Putamen (tissue), 1 donor: ENCODE measurements at regions not wholly inside any gene's neighbourhood (a gene's known extent, or its start where the extent isn't known, plus 50 kb on each side); places are given as distances from the start of the nearest gene placed in this dataset.

Experiments
- DNase-seq: peaks from one replicate; pipeline ENCODE4 v3.0.0-alpha.2; 2016; ENCODE audit warnings: low spot score

- DNase-seq = no peak
These were observed 59.6 kb upstream of the MAMLD1 start for GRCh38 chrX:150303386-150304097.

DNA sequence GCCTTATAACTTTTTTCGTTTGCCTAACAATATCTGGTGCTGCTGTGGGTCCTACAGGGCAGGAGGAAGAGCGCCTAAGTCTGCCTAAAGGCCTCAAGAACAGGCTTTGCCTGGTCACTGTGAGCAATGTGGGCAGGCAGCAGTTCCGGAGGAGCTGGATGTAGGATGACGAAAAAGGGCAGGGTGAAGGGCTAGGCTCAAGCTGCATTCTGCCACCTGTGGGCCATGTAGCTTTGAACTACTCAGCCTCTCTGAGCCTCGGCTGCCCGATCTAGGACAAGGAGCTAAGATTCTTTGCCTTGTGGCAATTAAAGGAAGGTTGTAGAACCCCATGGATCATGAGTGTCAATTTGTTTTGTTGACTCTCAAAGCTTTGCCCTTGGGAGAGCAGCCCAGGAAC is 57.1 kb upstream of the MAMLD1 start:
- no peak for DNase-seq

GRCh38 chrX:150308041-150308440 is 55.1 kb upstream of the MAMLD1 start:
- DNase-seq = no peak

- no peak for DNase-seq
These were observed 54.5 kb upstream of the MAMLD1 start for GRCh38 chrX:150308532-150309157.

- DNase-seq = no peak
These were observed 52.7 kb upstream of the MAMLD1 start for GRCh38 chrX:150310417-150310816.

- no peak for DNase-seq
These were observed 52.2 kb upstream of the MAMLD1 start for GRCh38 chrX:150310881-150311280.

- DNase-seq = no peak
These were observed 50.2 kb upstream of the MAMLD1 start for GRCh38 chrX:150312931-150313330.
